A549 (cell line): ENCODE measurements at regions not wholly inside any gene's neighbourhood (a gene's known extent, or its start where the extent isn't known, plus 50 kb on each side); places are given as distances from the start of the nearest gene placed in this dataset.

Experiments
- ATAC-seq, 2 experiments: fragments of 200-7000 bp in 1 of 2; fragments of >200 bp in 1 of 2; cut with Nextera tagmentation in 1 of 2; cut with Tn5 transposase in 1 of 2; 3 replicates each; pipeline versions ENCODE4 v1.8.0 to v1.9.1; 2018 to 2020; ENCODE audit warnings: mild to moderate bottlenecking in 1 of 2, moderate library complexity in 1 of 2
- CTCF ChIA-PET: fragments of 300-600 bp; sonication (Branson Sonifier 250); formaldehyde crosslinking; extraction: SDS; loops from one replicate; lab custom pipeline; 2021; ENCODE audit warnings: antibody characterized with exemption, inconsistent platforms; lab: Yijun Ruan, JAX
- POLR2A ChIA-PET: fragments of 350-600 bp; formaldehyde crosslinking; extraction: SDS; loops from one replicate; lab custom pipeline; 2021; ENCODE audit warnings: antibody characterized with exemption, inconsistent platforms; lab: Yijun Ruan, JAX
- DNase-seq, 2 experiments: peaks; one replicate each; pipeline versions ENCODE4 v3.0.0 to v3.0.0-alpha.2; 2011 to 2016; ENCODE audit warnings: low read depth in 1 of 2, low spot score in 1 of 2
- FAIRE-seq: peaks from 2 replicates; lab custom pipeline; 2011; peaks lifted over from hg19 to GRCh38; lab: Jason Lieb, UNC
- H3K27ac ChIP-seq, 2 experiments: fragments of >200 bp; sonication (Bioruptor Twin); formaldehyde crosslinking; 3 replicates each; pipeline ENCODE4 v1.5.1; 2016 to 2017
- H3K4me1 ChIP-seq: fragments of >200 bp; sonication (Bioruptor Twin); formaldehyde crosslinking; 3 replicates; pipeline ENCODE4 v1.6.1; 2016
- H3K4me2 ChIP-seq: fragments of >200 bp; sonication (Bioruptor Twin); formaldehyde crosslinking; 3 replicates; pipeline ENCODE4 v1.6.1; 2016
- H3K4me3 ChIP-seq: fragments of >200 bp; sonication (Bioruptor Twin); formaldehyde crosslinking; 3 replicates; pipeline ENCODE4 v1.5.1; 2016
- H3K9me3 ChIP-seq: fragments of >200 bp; sonication (Bioruptor Twin); formaldehyde crosslinking; 3 replicates; pipeline ENCODE4 v1.6.1; 2016
- EHF ChIP-seq: fragments of 250-450 bp; sonication (Bioruptor Pico); IDR thresholded peaks from 2 replicates; pipeline ENCODE4 v1.5.0; 2020; ENCODE audit warnings: mild to moderate bottlenecking
- FOXS1 ChIP-seq: fragments of 250-450 bp; sonication (Bioruptor Pico); IDR thresholded peaks from 2 replicates; pipeline ENCODE4 v1.5.0; 2020; ENCODE audit warnings: mild to moderate bottlenecking, moderate library complexity
- HDAC2 ChIP-seq: fragments of 200-600 bp; sonication (generic); IDR thresholded peaks from 2 replicates; pipeline ENCODE4 v1.6.1; 2016
- HOXB13 ChIP-seq: fragments of 250-450 bp; sonication (Bioruptor Pico); IDR thresholded peaks from 2 replicates; pipeline ENCODE4 v1.5.0; 2020; ENCODE audit warnings: low read depth, mild to moderate bottlenecking, moderate library complexity
- KDM5A ChIP-seq: fragments of 200-600 bp; sonication (generic); IDR thresholded peaks from 2 replicates; pipeline ENCODE4 v1.6.1; 2016; ENCODE audit warnings: antibody characterized with exemption, mild to moderate bottlenecking
- MAZ ChIP-seq: fragments of 150-350 bp; IDR thresholded peaks from 2 replicates; pipeline ENCODE4 v1.6.1; 2014; ENCODE audit warnings: antibody characterized with exemption, low read depth, low read length, borderline replicate concordance
- MYC ChIP-seq: IDR thresholded peaks from 2 replicates; pipeline ENCODE4 v1.6.1; 2012; ENCODE audit warnings: mild to moderate bottlenecking, inconsistent platforms, low read length, improper control_type of control experiment, borderline replicate concordance
- POLR2A ChIP-seq: IDR thresholded peaks from 2 replicates; pipeline ENCODE4 v1.6.1; 2012; ENCODE audit warnings: mild to moderate bottlenecking, low read length
- RAD21 ChIP-seq, 2 experiments: fragments of >200 bp in 1 of 2; sonication (Bioruptor Twin) in 1 of 2; formaldehyde crosslinking in 1 of 2; IDR thresholded peaks in 1 of 2; conservative IDR thresholded peaks in 1 of 2; 2 replicates in 1 of 2; 3 replicates in 1 of 2; pipeline ENCODE4 v1.6.1; 2012 to 2018; ENCODE audit warnings: inconsistent platforms in 1 of 2
- RNF2 ChIP-seq: fragments of 200-600 bp; sonication (generic); IDR thresholded peaks from 2 replicates; pipeline ENCODE4 v1.6.1; 2016; ENCODE audit warnings: low read depth, mild to moderate bottlenecking, antibody characterized with exemption, moderate library complexity, borderline replicate concordance
- SMC3 ChIP-seq: fragments of >200 bp; sonication (Bioruptor Twin); formaldehyde crosslinking; IDR thresholded peaks from 3 replicates; pipeline ENCODE4 v1.6.1; 2018; ENCODE audit warnings: inconsistent platforms
- TFCP2L1 ChIP-seq: fragments of 250-450 bp; sonication (Bioruptor Pico); IDR thresholded peaks from 2 replicates; pipeline ENCODE4 v1.5.0; 2021; ENCODE audit warnings: mild to moderate bottlenecking
- ZC3H11A ChIP-seq: fragments of 450-650 bp; IDR thresholded peaks from 2 replicates; pipeline ENCODE4 v1.6.1; 2014; ENCODE audit warnings: antibody characterized with exemption, mild to moderate bottlenecking
- ZFP36 ChIP-seq: fragments of 450-650 bp; IDR thresholded peaks from 2 replicates; pipeline ENCODE4 v1.6.1; 2014; ENCODE audit warnings: borderline replicate concordance; ENCODE audit not compliant: partially characterized antibody
- WGBS: methylation state at CpG from one replicate; pipeline ENCODE4 v1.1.6; 2017; ENCODE audit errors: missing lambda C conversion rate; 5-methylcytosine and 5-hydroxymethylcytosine counted together
- TF ChIP-seq, protein P1 (sequence below): fragments of 250-450 bp; sonication (Bioruptor Pico); IDR thresholded peaks from 2 replicates; pipeline ENCODE4 v1.5.0; 2021; ENCODE audit warnings: mild to moderate bottlenecking, moderate library complexity, borderline replicate concordance
- TF ChIP-seq, protein P2 (sequence below): fragments of 450-650 bp; IDR thresholded peaks from 2 replicates; pipeline ENCODE4 v1.6.1; 2014; ENCODE audit warnings: antibody characterized with exemption
- TF ChIP-seq, protein P3 (sequence below): IDR thresholded peaks from 2 replicates; pipeline ENCODE4 v1.6.1; 2012
- TF ChIP-seq, protein P4 (sequence below): fragments of >200 bp; sonication (Bioruptor Twin); formaldehyde crosslinking; IDR thresholded peaks from 3 replicates; pipeline ENCODE4 v1.5.1; 2016
- TF ChIP-seq, protein P5 (sequence below): fragments of 250-450 bp; sonication (Bioruptor Pico); IDR thresholded peaks from 2 replicates; pipeline ENCODE4 v1.5.0; 2020; ENCODE audit warnings: low read depth, mild to moderate bottlenecking, moderate library complexity

DNA sequence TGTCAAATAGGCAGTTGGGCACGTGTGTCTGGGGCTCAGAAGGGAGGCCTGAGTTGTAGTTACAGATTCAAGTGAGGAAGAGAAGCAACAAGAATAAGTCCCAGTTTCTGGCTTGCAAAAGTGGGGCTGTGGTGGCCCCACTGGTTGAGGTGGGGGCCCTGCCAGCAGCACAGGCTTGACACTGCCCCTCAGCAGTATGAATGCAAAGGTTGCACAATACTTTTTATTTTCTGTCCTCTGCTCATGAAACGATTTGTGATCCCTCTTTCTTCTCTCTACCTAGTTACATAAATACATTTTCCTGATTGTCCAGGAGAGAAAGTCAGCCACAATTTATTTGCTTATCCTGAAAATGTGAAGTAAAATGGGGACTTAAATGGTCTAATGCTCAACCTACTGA is 577.8 kb downstream of the AACS start:
- 0% methylated on average over 2 of the region's 2 CpGs for WGBS
- POLR2A ChIA-PET, result no interaction called here
- H3K27ac ChIP-seq, result no peak overlapping the region
- no peak for TF ChIP-seq MYC
- no peak for TF ChIP-seq SMC3
- no peak for TF ChIP-seq TFCP2L1
- TF ChIP-seq, protein P1, sequence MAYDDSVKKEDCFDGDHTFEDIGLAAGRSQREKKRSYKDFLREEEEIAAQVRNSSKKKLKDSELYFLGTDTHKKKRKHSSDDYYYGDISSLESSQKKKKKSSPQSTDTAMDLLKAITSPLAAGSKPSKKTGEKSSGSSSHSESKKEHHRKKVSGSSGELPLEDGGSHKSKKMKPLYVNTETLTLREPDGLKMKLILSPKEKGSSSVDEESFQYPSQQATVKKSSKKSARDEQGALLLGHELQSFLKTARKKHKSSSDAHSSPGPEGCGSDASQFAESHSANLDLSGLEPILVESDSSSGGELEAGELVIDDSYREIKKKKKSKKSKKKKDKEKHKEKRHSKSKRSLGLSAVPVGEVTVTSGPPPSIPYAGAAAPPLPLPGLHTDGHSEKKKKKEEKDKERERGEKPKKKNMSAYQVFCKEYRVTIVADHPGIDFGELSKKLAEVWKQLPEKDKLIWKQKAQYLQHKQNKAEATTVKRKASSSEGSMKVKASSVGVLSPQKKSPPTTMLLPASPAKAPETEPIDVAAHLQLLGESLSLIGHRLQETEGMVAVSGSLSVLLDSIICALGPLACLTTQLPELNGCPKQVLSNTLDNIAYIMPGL (CRISPR knock-in tag), result no peak
- TF ChIP-seq, protein P2, sequence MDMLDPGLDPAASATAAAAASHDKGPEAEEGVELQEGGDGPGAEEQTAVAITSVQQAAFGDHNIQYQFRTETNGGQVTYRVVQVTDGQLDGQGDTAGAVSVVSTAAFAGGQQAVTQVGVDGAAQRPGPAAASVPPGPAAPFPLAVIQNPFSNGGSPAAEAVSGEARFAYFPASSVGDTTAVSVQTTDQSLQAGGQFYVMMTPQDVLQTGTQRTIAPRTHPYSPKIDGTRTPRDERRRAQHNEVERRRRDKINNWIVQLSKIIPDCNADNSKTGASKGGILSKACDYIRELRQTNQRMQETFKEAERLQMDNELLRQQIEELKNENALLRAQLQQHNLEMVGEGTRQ, result no peak
- no peak for TF ChIP-seq RNF2
- TF ChIP-seq ZC3H11A, result no peak
- TF ChIP-seq, all 56 proteins: peak for 0
- Histone ChIP-seq H3K9me3 (no peaks in the 10 kb centered on the region), H3K4me3 (no peak overlapping the region), H3K4me2 (no peak overlapping the region), H3K4me1 (no peaks in the 10 kb centered on the region)
- ATAC-seq, result no peak
- CTCF ChIA-PET, result no interaction called here
- no peak for DNase-seq
- no peak for FAIRE-seq

DNA sequence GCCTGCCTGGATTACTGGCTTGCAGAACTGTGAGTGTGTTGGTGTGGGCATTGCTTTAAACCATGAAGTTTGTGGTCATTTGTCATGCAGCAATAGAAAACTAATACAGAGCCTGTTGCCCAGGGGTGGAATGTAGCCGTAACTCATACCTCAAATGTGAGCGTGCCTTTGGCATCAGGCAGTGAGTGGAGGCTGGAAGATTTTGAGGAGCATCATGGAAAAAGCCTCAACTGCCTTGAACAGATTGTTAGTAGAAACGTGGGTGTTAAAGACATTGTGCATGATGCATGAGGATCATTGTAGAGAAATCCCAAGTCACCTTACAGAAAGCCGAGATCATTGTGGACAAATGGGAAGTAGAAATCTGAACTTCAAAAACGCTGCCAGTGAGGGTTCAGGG is 580.5 kb downstream of the AACS start:
- Histone ChIP-seq H3K27ac (no peak overlapping the region), H3K4me2 (no peak overlapping the region), H3K4me1 (no peaks in the 10 kb centered on the region), H3K4me3 (no peak overlapping the region), H3K9me3 (no peaks in the 10 kb centered on the region)
- TF ChIP-seq, protein P3, sequence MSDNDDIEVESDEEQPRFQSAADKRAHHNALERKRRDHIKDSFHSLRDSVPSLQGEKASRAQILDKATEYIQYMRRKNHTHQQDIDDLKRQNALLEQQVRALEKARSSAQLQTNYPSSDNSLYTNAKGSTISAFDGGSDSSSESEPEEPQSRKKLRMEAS, result no peak
- TF ChIP-seq, protein P4, sequence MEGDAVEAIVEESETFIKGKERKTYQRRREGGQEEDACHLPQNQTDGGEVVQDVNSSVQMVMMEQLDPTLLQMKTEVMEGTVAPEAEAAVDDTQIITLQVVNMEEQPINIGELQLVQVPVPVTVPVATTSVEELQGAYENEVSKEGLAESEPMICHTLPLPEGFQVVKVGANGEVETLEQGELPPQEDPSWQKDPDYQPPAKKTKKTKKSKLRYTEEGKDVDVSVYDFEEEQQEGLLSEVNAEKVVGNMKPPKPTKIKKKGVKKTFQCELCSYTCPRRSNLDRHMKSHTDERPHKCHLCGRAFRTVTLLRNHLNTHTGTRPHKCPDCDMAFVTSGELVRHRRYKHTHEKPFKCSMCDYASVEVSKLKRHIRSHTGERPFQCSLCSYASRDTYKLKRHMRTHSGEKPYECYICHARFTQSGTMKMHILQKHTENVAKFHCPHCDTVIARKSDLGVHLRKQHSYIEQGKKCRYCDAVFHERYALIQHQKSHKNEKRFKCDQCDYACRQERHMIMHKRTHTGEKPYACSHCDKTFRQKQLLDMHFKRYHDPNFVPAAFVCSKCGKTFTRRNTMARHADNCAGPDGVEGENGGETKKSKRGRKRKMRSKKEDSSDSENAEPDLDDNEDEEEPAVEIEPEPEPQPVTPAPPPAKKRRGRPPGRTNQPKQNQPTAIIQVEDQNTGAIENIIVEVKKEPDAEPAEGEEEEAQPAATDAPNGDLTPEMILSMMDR, result no peak
- no peak for TF ChIP-seq KDM5A
- no peak for TF ChIP-seq POLR2A
- TF ChIP-seq, protein P2, result no peak
- TF ChIP-seq RAD21 (conservative IDR thresholded peaks at IDR 0.05 in 1 of 2, IDR thresholded peaks at IDR 0.05 in 1 of 2), result no peak
- no peak for TF ChIP-seq EHF
- no peak for TF ChIP-seq MAZ
- TF ChIP-seq FOXS1, result no peak
- no peak for TF ChIP-seq ZFP36
- no peak for TF ChIP-seq HOXB13 (CRISPR knock-in tag)
- no peak for TF ChIP-seq HDAC2
- no peak for TF ChIP-seq SMC3
- TF ChIP-seq, protein P5, sequence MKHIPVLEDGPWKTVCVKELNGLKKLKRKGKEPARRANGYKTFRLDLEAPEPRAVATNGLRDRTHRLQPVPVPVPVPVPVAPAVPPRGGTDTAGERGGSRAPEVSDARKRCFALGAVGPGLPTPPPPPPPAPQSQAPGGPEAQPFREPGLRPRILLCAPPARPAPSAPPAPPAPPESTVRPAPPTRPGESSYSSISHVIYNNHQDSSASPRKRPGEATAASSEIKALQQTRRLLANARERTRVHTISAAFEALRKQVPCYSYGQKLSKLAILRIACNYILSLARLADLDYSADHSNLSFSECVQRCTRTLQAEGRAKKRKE (CRISPR knock-in tag), result no peak
- DNase-seq, result no peak
- WGBS, result 11% methylated on average over 5 of the region's 5 CpGs
- no peak for ATAC-seq
- ChIA-PET CTCF (no interaction called here), POLR2A (no interaction called here)
- FAIRE-seq, result no peak
